Endothelial cell of umbilical vein (primary cell): ENCODE measurements at regions not wholly inside any gene's neighbourhood (a gene's known extent, or its start where the extent isn't known, plus 50 kb on each side); places are given as distances from the start of the nearest gene placed in this dataset.

ENCODE experiments used
- BruUV-seq: library from RNA; stranded (reverse); fragments of 400-500 nt; replicated peaks from 2 replicates; lab custom pipeline; 2021; lab: Mats Ljungman, UMichigan
- CTCF ChIA-PET: fragments of 300-600, 350-600 bp; sonication (Branson Sonifier 250); formaldehyde crosslinking; loops from one replicate; lab custom pipeline; 2021; ENCODE audit warnings: antibody characterized with exemption, inconsistent platforms; lab: Charles Lee
- POLR2A ChIA-PET: fragments of 300-600, 350-600 bp; sonication (Branson Sonifier 250); formaldehyde crosslinking; loops from one replicate; lab custom pipeline; 2021; ENCODE audit warnings: antibody characterized with exemption, inconsistent platforms; lab: Charles Lee
- DNase-seq: peaks from one replicate; pipeline ENCODE4 v3.0.0-alpha.2; 2011; ENCODE audit warnings: low read depth, low spot score
- FAIRE-seq: peaks from 2 replicates; lab custom pipeline; 2011; peaks lifted over from hg19 to GRCh38; lab: Jason Lieb, UNC
- H2AFZ ChIP-seq: 2 replicates; pipeline ENCODE4 v1.6.0; 2012; ENCODE audit warnings: low read depth, low read length, control low read depth, inconsistent platforms
- H3K27ac ChIP-seq: 2 replicates; pipeline ENCODE4 v1.5.1; 2011; ENCODE audit warnings: low read depth, mild to moderate bottlenecking, control low read depth, low read length, moderate library complexity; ENCODE audit not compliant: insufficient read depth
- H3K27me3 ChIP-seq, 2 experiments: 2 replicates each; pipeline versions ENCODE4 v1.6.0 to v1.6.1; 2011; ENCODE audit warnings: low read length in 2 of 2, mixed read lengths in 1 of 2; ENCODE audit not compliant: control insufficient read depth in 2 of 2, insufficient read depth in 2 of 2
- H3K36me3 ChIP-seq, 2 experiments: 2 replicates in 1 of 2; 3 replicates in 1 of 2; pipeline ENCODE4 v1.5.1; 2011; ENCODE audit warnings: low read length in 2 of 2, mild to moderate bottlenecking in 1 of 2, moderate library complexity in 1 of 2; ENCODE audit not compliant: control insufficient read depth in 2 of 2, insufficient read depth in 2 of 2; ENCODE audit errors: extremely low read depth in 1 of 2
- H3K4me1 ChIP-seq: 3 replicates; pipeline ENCODE4 v1.5.1; 2011; ENCODE audit warnings: mild to moderate bottlenecking, low read length; ENCODE audit not compliant: control insufficient read depth, insufficient read depth; ENCODE audit errors: extremely low read depth
- H3K4me2 ChIP-seq: 2 replicates; pipeline ENCODE4 v1.6.1; 2011; ENCODE audit warnings: low read length, control low read depth, mixed read lengths; ENCODE audit not compliant: insufficient read depth
- H3K4me3 ChIP-seq, 3 experiments: fragments of 200-600 bp in 1 of 3; sonication (generic), shearing (Covaris generic) in 1 of 3; replicated peaks in 1 of 3; 2 replicates each; pipeline ENCODE4 v1.5.1; 2011 to 2016; ENCODE audit warnings: control low read depth in 3 of 3, low read length in 3 of 3, mild to moderate bottlenecking in 2 of 3, inconsistent platforms in 1 of 3, low read depth in 1 of 3, moderate library complexity in 1 of 3; ENCODE audit not compliant: insufficient read depth in 1 of 3
- H3K79me2 ChIP-seq: 2 replicates; pipeline ENCODE4 v1.6.0; 2012; ENCODE audit warnings: low read length, inconsistent platforms; ENCODE audit not compliant: control insufficient read depth, insufficient read depth
- H3K9ac ChIP-seq: replicated peaks from 2 replicates; pipeline ENCODE3; 2011; ENCODE audit warnings: low read length, control low read depth; ENCODE audit not compliant: insufficient read depth; ENCODE audit errors: extremely low read depth
- H3K9me1 ChIP-seq: replicated peaks from 3 replicates; pipeline ENCODE4 v1.6.0; 2011; ENCODE audit warnings: mild to moderate bottlenecking, low read length; ENCODE audit not compliant: control insufficient read depth, insufficient read depth; ENCODE audit errors: extremely low read depth
- H3K9me3 ChIP-seq: replicated peaks from 2 replicates; pipeline ENCODE4 v1.5.1; 2012; ENCODE audit warnings: low read length, inconsistent platforms; ENCODE audit not compliant: control insufficient read depth, insufficient read depth
- H4K20me1 ChIP-seq: replicated peaks from 2 replicates; pipeline ENCODE3; 2011; ENCODE audit warnings: mild to moderate bottlenecking, low read length; ENCODE audit not compliant: control insufficient read depth, insufficient read depth; ENCODE audit errors: extremely low read depth
- EZH2 ChIP-seq: IDR thresholded peaks from 2 replicates; pipeline ENCODE4 v1.6.1; 2012; ENCODE audit warnings: borderline replicate concordance, low read depth, mild to moderate bottlenecking, moderate library complexity, low read length, inconsistent platforms; ENCODE audit not compliant: severe bottlenecking
- FOS ChIP-seq: IDR thresholded peaks from 2 replicates; pipeline ENCODE4 v1.6.1; 2011; ENCODE audit warnings: mild to moderate bottlenecking, low read length, moderate library complexity, borderline replicate concordance; ENCODE audit not compliant: insufficient read depth
- GATA2 ChIP-seq: IDR thresholded peaks from 2 replicates; pipeline ENCODE4 v1.7.0; 2011; ENCODE audit warnings: low read depth, mild to moderate bottlenecking, moderate library complexity, mixed read lengths, low read length; ENCODE audit not compliant: insufficient read length, insufficient read depth
- JUN ChIP-seq: IDR thresholded peaks from 2 replicates; pipeline ENCODE4 v1.6.1; 2011; ENCODE audit warnings: borderline replicate concordance, low read depth; ENCODE audit not compliant: insufficient read length, insufficient read depth
- MYC ChIP-seq: IDR thresholded peaks from one replicate; pipeline ENCODE4 v1.6.1; 2011; ENCODE audit warnings: mild to moderate bottlenecking, low read depth, low read length
- POLR2A ChIP-seq: IDR thresholded peaks from 2 replicates; pipeline ENCODE4 v1.6.1; 2012; ENCODE audit warnings: low read depth, mild to moderate bottlenecking, control low read depth, low read length
- POLR2AphosphoS5 ChIP-seq: IDR thresholded peaks from 2 replicates; pipeline ENCODE4 v1.6.1; 2012; ENCODE audit warnings: low read depth, mild to moderate bottlenecking, control low read depth, low read length, moderate library complexity; ENCODE audit not compliant: insufficient read depth
- dilution Hi-C: fragments of 300-500 bp; cut with MboI; formaldehyde crosslinking; loops from one replicate; pipeline ENCODE4 v1.15.0; 2019; ENCODE audit warnings: low sequenced_read_pairs; ENCODE audit not compliant: extremely low pct_ligation_motif_present
- intact Hi-C: fragments of 100-400 bp; cut with micrococcal nuclease; formaldehyde crosslinking; loops from one replicate; pipeline ENCODE4 v1.10.0; 2022
- TF ChIP-seq, protein P1 (sequence below), 2 donors: IDR thresholded peaks; 1 replicate in 1 of 2; 2 replicates in 1 of 2; pipeline ENCODE4 v1.5.1; 2011; ENCODE audit warnings: low read length in 2 of 2, mild to moderate bottlenecking in 2 of 2, moderate library complexity in 2 of 2, control low read depth in 1 of 2, inconsistent platforms in 1 of 2, low read depth in 1 of 2; ENCODE audit not compliant: insufficient read depth in 1 of 2; ENCODE audit errors: extremely low read depth in 1 of 2
- TF ChIP-seq, protein P2 (sequence below): IDR thresholded peaks from 2 replicates; pipeline ENCODE4 v1.6.1; 2011; ENCODE audit not compliant: insufficient read depth, insufficient read length

DNA sequence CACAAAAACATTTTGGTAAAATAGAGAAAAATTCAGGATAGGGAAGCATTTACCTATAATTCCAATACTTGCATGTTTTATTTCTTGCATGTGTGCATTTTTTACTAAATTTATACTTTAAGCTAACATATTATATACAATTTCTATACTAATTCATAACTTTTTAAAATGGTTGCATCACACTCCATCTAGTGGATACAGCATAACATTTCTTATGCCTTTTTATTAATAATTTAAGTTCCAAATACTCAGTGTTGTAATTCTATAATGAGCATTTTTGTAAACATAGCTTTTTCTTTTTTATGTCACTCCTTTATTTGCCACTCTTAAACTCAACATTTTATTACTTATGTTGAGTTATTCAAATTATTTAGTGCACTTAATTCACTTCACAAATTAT lies 477.7 kb downstream of the ZBBX start:
- Histone ChIP-seq H3K9me3 (no peaks in the 10 kb centered on the region), H2AFZ (no peak overlapping the region), H3K9ac (no peak overlapping the region), H3K79me2 (no peaks in the 10 kb centered on the region), H3K27me3 (no peaks in the 10 kb centered on the region), H3K9me1 (no peaks in the 10 kb centered on the region), H3K4me2 (no peak overlapping the region), H4K20me1 (no peaks in the 10 kb centered on the region), H3K36me3 (no peaks in the 10 kb centered on the region), H3K27ac (no peak overlapping the region), H3K4me1 (no peaks in the 10 kb centered on the region), H3K4me3 (no peak overlapping the region)
- BruUV-seq, result no TSS peak
- TF ChIP-seq JUN, result no peak
- TF ChIP-seq, protein P1, sequence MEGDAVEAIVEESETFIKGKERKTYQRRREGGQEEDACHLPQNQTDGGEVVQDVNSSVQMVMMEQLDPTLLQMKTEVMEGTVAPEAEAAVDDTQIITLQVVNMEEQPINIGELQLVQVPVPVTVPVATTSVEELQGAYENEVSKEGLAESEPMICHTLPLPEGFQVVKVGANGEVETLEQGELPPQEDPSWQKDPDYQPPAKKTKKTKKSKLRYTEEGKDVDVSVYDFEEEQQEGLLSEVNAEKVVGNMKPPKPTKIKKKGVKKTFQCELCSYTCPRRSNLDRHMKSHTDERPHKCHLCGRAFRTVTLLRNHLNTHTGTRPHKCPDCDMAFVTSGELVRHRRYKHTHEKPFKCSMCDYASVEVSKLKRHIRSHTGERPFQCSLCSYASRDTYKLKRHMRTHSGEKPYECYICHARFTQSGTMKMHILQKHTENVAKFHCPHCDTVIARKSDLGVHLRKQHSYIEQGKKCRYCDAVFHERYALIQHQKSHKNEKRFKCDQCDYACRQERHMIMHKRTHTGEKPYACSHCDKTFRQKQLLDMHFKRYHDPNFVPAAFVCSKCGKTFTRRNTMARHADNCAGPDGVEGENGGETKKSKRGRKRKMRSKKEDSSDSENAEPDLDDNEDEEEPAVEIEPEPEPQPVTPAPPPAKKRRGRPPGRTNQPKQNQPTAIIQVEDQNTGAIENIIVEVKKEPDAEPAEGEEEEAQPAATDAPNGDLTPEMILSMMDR (IDR thresholded peaks at IDR 0.05; ENCODE audit: extremely low read depth in 1 of 2, insufficient read depth in 1 of 2, low read depth in 1 of 2, low read length in 2 of 2), result no peak
- TF ChIP-seq GATA2, result no peak
- no peak for TF ChIP-seq EZH2
- TF ChIP-seq POLR2A, result no peak
- TF ChIP-seq, protein P2, sequence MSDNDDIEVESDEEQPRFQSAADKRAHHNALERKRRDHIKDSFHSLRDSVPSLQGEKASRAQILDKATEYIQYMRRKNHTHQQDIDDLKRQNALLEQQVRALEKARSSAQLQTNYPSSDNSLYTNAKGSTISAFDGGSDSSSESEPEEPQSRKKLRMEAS, result no peak
- TF ChIP-seq MYC, result no peak
- no peak for TF ChIP-seq POLR2AphosphoS5
- TF ChIP-seq FOS, result no peak
- dilution Hi-C loops, result no loop called here
- FAIRE-seq (no peak), DNase-seq (no peak)
- intact Hi-C loops, result loop anchor here (2.0 kb wide), 1 partner anchor 890 kb away; no protein-coding TSS in a partner anchor
- ChIA-PET POLR2A (no interaction called here), CTCF (interaction anchor here (1.1 kb wide), 2 partner anchors 890 to 1048 kb away, joined by 3 read pairs; no protein-coding TSS in a partner anchor)
